HG02885 (cell line): ENCODE measurements at regions not wholly inside any gene's neighbourhood (a gene's known extent, or its start where the extent isn't known, plus 50 kb on each side); places are given as distances from the start of the nearest gene placed in this dataset.

Experiments
- ATAC-seq: cut with Tn5 transposase; IDR thresholded peaks from one replicate; pipeline ENCODE4 v1.9.1; 2021; ENCODE audit warnings: mild to moderate bottlenecking; ENCODE audit not compliant: unreplicated experiment, poor library complexity

- no peak for ATAC-seq
Measured at GRCh38 chr11:111444040-111444439, 65.0 kb upstream of the POU2AF1 start.

- no peak for ATAC-seq
Measured at GRCh38 chr11:111443640-111444039, 64.6 kb upstream of the POU2AF1 start.

- no peak for ATAC-seq
Measured at GRCh38 chr11:111443032-111443431, 64.0 kb upstream of the POU2AF1 start.

- no peak for ATAC-seq
Measured at GRCh38 chr11:111441443-111441842, 62.4 kb upstream of the POU2AF1 start.

- ATAC-seq, result no peak
Measured at GRCh38 chr11:111440416-111441205, 61.5 kb upstream of the POU2AF1 start.

- ATAC-seq, result no peak
Measured at GRCh38 chr11:111439901-111440300, 60.8 kb upstream of the POU2AF1 start.

GRCh38 chr11:111438846-111439520 is 59.9 kb upstream of the POU2AF1 start:
- ATAC-seq, result peak; percentile 38

- ATAC-seq, result no peak
Measured at GRCh38 chr11:111438168-111438567, 59.1 kb upstream of the POU2AF1 start.

- ATAC-seq, result no peak
Measured at GRCh38 chr11:111435046-111435698, 56.1 kb upstream of the POU2AF1 start.

- ATAC-seq, result peak; percentile 90
Measured at GRCh38 chr11:111429066-111429506, 50.0 kb upstream of the POU2AF1 start.
